Activated T-helper 1 cell treated with anti-CD3 and anti-CD28 coated beads, Interleukin-2, amount 50 U/mL, for 16 hours (primary cell): ENCODE measurements at regions not wholly inside any gene's neighbourhood (a gene's known extent, or its start where the extent isn't known, plus 50 kb on each side); places are given as distances from the start of the nearest gene placed in this dataset.

Source experiments
- DNase-seq, 2 donors: peaks; one replicate each; pipeline ENCODE4 v3.0.0-alpha.2; 2020; ENCODE audit warnings: low read depth in 1 of 2, low spot score in 1 of 2

- no peak for DNase-seq
Measured at GRCh38 chr10:90583416-90583815, 274.4 kb downstream of the HTR7 start.

GRCh38 chr10:90587081-90587491, 270.8 kb downstream of the HTR7 start:
- no peak for DNase-seq

- DNase-seq = no peak
Measured at GRCh38 chr10:90587561-90587960, 270.3 kb downstream of the HTR7 start.

- no peak for DNase-seq
Measured at GRCh38 chr10:90588222-90588621, 269.6 kb downstream of the HTR7 start.

- no peak for DNase-seq
Measured at GRCh38 chr10:90589825-90590224, 268.0 kb downstream of the HTR7 start.

- DNase-seq = no peak
Measured at GRCh38 chr10:90591629-90592028, 266.2 kb downstream of the HTR7 start.

GRCh38 chr10:90592638-90593302, 265.1 kb downstream of the HTR7 start:
- DNase-seq = no peak

GRCh38 chr10:90598513-90598912, 259.3 kb downstream of the HTR7 start:
- DNase-seq = no peak

GRCh38 chr10:90602862-90603610, 254.8 kb downstream of the HTR7 start:
- no peak for DNase-seq

GRCh38 chr10:90604636-90605035, 253.2 kb downstream of the HTR7 start:
- DNase-seq = no peak

- DNase-seq = no peak
Measured at GRCh38 chr10:90605506-90605905, 252.3 kb downstream of the HTR7 start.

GRCh38 chr10:90612276-90612675, 245.6 kb downstream of the HTR7 start:
- DNase-seq = no peak

GRCh38 chr10:90614631-90615030, 243.2 kb downstream of the HTR7 start:
- DNase-seq = no peak

- no peak for DNase-seq
Measured at GRCh38 chr10:90621577-90621976, 236.3 kb downstream of the HTR7 start.

- no peak for DNase-seq
Measured at GRCh38 chr10:90635111-90635765, 222.6 kb downstream of the HTR7 start.

- DNase-seq = no peak
Measured at GRCh38 chr10:90640756-90641155, 217.1 kb downstream of the HTR7 start.

GRCh38 chr10:90641731-90642130, 216.1 kb downstream of the HTR7 start:
- DNase-seq = no peak

GRCh38 chr10:90642136-90642535, 215.7 kb downstream of the HTR7 start:
- no peak for DNase-seq

- no peak for DNase-seq
Measured at GRCh38 chr10:90642650-90643049, 215.2 kb downstream of the HTR7 start.

- DNase-seq = no peak
Measured at GRCh38 chr10:90644165-90644564, 213.7 kb downstream of the HTR7 start.

GRCh38 chr10:90650858-90651257, 207.0 kb downstream of the HTR7 start:
- no peak for DNase-seq

GRCh38 chr10:90652519-90652918, 205.3 kb downstream of the HTR7 start:
- DNase-seq = no peak
